IPS-11a (cell line): ENCODE measurements at regions not wholly inside any gene's neighbourhood (a gene's known extent, or its start where the extent isn't known, plus 50 kb on each side); places are given as distances from the start of the nearest gene placed in this dataset.
"Not testable (repeated sequence)": the region's sequence is repeated elsewhere in the genome, so short reads cannot be mapped to it uniquely, and the experiment has no call there.

Source experiments
- H3K4me3 ChIP-seq: one replicate; pipeline ENCODE4 v1.5.1; 2013; ENCODE audit warnings: low read depth, low read length, control low read depth

GRCh38 chr2:87406406-87407175 is 341.3 kb upstream of the PLGLB2 start:
- H3K4me3 ChIP-seq, result not testable (repeated sequence)

DNA sequence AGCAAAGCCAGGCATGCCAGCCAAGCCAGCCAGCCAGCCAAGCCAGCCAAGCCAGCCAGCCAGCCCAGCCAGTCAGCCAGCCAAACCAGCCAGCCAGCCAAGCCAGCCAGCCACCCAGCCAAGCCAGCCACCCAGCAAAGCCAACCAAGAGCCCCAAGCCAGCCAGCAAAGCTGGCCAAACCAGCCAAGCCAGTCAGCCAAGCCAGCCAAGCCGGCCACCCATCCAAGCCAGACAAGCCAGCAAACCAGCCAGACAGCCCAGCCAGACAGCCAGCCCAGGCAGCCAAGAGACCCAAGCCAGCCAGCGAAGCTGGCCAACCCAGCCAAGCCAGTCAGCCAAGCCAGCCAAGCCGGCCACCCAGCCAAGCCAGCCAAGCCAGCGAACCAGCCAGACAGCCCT is 338.3 kb upstream of the PLGLB2 start:
- H3K4me3 ChIP-seq, result not testable (repeated sequence)

DNA sequence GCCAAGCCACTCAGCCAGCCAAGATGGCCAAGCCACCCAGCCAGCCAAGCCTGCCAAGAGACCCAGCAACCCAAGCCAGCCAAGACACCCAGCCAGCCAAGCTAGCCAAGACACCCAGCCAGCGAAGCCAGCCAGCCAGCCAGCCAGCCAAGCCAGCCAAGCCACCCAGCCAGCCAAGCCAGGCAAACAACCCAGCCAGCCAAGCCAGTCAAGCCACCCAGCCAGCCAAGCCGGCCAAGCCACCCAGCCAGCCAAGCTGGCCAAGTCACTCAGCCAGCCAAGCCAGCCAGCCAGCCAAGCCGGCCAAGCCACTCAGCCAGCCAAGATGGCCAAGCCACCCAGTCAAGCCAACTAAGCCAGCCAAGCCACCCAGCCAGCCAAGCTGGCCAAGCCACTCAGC is 337.5 kb upstream of the PLGLB2 start:
- H3K4me3 ChIP-seq, result not testable (repeated sequence)

GRCh38 chr2:87412036-87412820 is 335.7 kb upstream of the PLGLB2 start:
- not testable (repeated sequence) for H3K4me3 ChIP-seq

DNA sequence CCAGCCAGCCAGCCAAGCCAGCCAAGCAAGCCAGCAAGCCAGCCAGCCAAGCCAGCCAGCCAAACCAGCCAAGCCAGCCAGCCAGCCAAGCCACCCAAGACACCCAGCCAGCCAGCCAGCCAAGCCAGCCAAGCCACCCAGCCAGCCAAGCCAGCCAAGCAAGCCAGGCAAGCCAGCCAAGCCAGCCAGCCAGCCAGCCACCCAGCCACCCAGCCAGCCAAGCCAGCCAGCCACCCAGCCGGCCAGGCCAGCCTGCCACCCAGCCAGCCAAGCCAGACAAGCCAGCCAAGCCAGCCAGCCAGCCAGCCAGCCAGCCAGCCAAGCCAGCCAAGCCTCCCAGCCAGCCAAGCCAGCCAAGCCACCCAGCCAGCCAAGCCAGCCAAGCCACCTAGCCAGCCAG is 333.6 kb upstream of the PLGLB2 start:
- not testable (repeated sequence) for H3K4me3 ChIP-seq

- not testable (repeated sequence) for H3K4me3 ChIP-seq
Measured at GRCh38 chr2:87414795-87415570, 332.9 kb upstream of the PLGLB2 start.

DNA sequence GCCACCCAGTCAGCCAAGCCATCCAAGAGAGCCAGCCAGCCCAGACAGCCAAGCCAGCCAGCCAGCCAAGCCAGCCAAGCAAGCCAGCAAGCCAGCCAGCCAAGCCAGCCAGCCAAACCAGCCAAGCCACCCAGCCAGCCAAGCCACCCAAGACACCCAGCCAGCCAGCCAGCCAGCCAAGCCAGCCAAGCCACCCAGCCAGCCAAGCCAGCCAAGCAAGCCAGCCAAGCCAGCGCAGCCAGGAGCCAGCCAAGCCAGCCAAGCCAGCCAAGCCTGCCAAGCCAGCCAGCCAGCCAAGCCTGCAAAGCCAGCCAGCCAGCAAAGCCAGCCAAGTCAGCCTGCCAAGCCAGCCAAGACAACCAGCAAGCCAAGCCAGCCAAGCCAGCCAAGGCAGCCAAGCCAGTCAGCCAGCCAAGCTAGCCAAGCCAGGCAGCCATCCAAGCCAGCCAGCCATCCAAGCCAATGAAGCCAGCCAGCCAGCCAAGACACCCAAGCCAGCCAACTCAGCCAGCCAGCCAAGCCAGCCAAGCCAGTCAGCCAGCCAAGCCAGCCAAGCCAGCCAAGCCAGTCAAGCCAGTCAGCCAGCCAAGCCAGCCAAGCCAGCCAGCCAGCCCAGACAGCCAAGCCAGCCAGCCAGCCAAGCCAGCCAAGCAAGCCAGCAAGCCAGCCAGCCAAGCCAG is 332.2 kb upstream of the PLGLB2 start:
- H3K4me3 ChIP-seq, result not testable (repeated sequence)

- not testable (repeated sequence) for H3K4me3 ChIP-seq
Measured at GRCh38 chr2:87416266-87416592, 331.7 kb upstream of the PLGLB2 start.

GRCh38 chr2:87417147-87417546 is 330.7 kb upstream of the PLGLB2 start:
- H3K4me3 ChIP-seq, result not testable (repeated sequence)

DNA sequence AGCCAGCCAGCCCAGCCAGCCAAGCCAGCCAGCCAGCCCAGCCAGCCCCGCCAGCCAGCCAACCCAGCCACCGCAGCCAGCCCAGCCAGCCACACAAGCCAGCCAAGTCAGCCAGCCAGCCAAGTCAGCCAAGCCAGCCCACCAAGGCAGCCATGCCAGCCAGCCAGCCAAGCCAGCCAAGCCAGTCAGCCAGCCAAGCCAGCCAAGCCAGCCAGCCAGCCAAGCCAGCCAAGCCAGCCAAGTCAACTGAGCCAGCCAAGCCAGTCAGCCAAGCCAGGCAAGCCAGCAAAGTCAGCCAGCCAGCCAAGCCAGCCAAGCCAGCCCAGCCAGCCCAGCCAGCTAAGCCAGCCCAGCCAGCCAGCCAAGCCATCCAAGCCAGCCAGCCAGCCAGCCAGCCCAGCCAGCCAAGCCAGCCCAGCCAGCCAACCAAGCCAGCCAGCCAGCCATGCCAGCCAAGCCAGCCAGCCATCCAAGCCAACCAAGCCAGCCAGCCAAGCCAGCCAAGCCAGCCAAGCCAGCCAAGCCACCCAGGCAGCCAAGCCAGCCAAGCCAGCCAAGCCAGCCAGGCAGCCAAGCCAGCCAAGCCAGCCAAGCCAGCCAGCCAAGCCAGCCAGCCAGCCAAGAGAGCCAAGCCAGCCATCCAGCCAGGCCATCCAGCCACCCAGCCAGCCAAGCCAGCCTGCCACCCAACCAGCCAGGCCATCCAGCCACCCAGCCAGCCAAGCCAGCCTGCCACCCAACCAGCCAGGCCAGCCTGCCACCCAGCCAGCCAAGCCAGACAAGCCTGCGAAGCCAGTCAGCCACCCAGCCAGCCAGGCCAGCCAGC is 329.9 kb upstream of the PLGLB2 start:
- H3K4me3 ChIP-seq, result not testable (repeated sequence)

- H3K4me3 ChIP-seq, result not testable (repeated sequence)
Measured at GRCh38 chr2:87418823-87419822, 328.8 kb upstream of the PLGLB2 start.

DNA sequence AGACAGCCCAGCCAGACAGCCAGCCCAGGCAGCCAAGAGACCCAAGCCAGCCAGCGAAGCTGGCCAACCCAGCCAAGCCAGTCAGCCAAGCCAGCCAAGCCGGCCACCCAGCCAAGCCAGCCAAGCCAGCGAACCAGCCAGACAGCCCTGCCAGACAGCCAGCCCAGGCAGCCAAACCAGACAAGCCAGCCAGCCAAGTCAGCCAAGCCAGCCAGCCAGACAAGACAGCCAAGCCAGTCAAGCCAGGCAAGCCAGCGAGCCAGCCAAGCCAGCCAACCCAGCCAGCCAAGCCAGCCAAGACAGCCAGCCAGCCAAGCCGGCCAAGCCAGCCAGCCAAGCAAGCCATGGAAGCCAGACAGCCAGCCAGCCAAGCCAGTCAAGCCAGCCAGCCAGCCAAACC is 327.9 kb upstream of the PLGLB2 start:
- H3K4me3 ChIP-seq, result not testable (repeated sequence)

DNA sequence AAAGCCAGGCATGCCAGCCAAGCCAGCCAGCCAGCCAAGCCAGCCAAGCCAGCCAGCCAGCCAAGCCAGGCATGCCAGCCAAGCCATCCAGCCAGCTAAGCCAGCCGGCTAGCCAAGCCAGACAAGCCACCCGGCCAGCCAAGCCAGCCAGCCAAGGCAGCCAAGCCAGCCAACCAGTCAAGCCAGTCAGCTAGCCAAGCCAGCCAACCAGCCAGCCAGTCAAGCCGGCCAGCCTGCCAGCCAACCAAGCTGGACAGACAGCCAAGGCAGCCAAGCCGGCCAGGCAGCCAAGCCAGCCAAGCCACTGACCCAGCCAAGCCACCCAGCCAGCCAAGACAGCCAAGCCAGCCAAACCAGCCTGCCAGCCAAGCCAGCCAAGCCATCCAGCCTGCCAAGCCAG is 326.9 kb upstream of the PLGLB2 start:
- H3K4me3 ChIP-seq, result not testable (repeated sequence)

DNA sequence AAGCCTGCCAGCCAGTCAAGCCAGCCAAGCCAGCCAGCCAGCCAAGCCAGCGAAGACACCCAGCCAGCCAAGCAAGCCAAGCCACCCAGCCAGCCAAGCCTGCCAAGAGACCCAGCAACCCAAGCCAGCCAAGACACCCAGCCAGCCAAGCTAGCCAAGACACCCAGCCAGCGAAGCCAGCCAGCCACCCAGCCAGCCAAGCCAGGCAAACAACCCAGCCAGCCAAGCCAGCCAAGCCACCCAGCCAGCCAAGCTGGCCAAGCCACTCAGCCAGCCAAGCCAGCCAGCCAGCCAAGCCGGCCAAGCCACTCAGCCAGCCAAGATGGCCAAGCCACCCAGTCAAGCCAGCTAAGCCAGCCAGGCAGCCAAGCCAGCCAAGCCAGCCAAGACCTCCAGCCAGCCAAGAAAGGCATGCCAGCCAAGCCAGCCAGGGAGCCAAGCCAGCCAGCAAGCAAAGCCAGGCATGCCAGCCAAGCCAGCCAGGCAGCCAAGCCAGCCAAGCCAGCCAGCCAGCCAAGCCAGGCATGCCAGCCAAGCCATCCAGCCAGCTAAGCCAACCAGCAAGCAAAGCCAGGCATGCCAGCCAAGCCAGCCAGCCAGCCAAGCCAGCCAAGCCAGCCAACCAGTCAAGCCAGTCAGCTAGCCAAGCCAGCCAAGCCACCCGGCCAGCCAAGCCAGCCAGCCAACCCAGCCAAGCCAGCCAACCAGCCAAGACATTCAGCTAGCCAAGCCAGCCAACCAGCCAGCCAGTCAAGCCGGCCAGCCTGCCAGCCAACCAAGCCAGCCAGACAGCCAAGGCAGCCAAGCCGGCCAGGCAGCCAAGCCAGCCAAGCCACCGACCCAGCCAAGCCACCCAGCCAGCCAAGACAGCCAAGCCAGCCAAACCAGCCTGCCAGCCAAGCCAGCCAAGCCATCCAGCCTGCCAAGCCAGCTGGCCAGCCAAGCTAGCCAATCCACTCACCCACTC is 323.8 kb upstream of the PLGLB2 start:
- H3K4me3 ChIP-seq, result not testable (repeated sequence)

GRCh38 chr2:87424763-87425154 is 323.1 kb upstream of the PLGLB2 start:
- not testable (repeated sequence) for H3K4me3 ChIP-seq

DNA sequence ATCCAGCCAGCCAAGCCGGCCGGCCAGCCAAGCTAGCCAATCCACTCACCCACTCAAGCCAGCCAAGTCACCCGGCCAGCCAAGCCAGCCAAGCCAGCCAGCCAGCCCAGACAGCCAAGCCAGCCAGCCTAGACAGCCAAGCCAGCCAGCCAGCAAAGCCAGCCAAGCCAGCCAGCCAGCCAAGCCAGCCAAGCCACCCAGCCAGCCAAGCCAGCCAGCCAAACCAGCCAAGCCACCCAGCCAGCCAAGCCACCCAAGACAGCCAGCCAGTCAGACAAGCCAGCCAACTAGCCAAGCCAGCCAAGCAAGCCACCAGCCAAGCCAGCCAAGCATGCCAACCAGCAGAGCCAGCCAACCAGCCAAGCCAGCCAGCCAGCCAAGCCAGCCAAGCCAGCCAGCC is 322.7 kb upstream of the PLGLB2 start:
- not testable (repeated sequence) for H3K4me3 ChIP-seq

DNA sequence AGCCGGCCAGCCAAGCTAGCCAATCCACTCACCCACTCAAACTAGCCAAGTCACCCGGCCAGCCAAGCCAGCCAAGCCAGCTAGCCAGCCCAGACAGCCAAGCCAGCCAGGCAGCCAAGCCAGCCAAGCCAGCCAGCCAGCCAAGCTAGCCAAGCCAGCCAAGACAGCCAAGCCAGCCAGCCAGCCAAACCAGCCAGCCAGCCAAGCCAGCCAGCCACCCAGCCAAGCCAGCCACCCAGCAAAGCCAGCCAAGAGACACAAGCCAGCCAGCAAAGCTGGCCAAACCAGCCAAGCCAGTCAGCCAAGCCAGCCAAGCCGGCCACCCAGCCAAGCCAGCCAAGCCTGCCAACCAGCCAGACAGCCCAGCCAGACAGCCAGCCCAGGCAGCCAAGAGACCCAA is 322.2 kb upstream of the PLGLB2 start:
- H3K4me3 ChIP-seq, result not testable (repeated sequence)
